SK-N-SH (cell line): ENCODE measurements at regions not wholly inside any gene's neighbourhood (a gene's known extent, or its start where the extent isn't known, plus 50 kb on each side); places are given as distances from the start of the nearest gene placed in this dataset.
A peak's percentile ranks its signal among the peaks of the same experiment; 100 is the strongest.

ENCODE experiments used
- GABPA ChIP-seq: IDR thresholded peaks from 2 replicates; pipeline ENCODE4 v1.4.0; 2012; ENCODE audit warnings: low read depth, mild to moderate bottlenecking
- JUND ChIP-seq: IDR thresholded peaks from 2 replicates; pipeline ENCODE4 v1.4.0; 2012
- MAX ChIP-seq: IDR thresholded peaks from 2 replicates; pipeline ENCODE4 v1.4.0; 2012; ENCODE audit warnings: low read depth
- MEF2A ChIP-seq: IDR thresholded peaks from 2 replicates; pipeline ENCODE4 v1.4.0; 2012; ENCODE audit warnings: low read depth, borderline replicate concordance
- POLR2AphosphoS5 ChIP-seq: IDR thresholded peaks from 2 replicates; pipeline ENCODE4 v1.6.1; 2012; ENCODE audit warnings: low read depth, low read length
- RAD21 ChIP-seq: IDR thresholded peaks from 2 replicates; pipeline ENCODE4 v1.6.1; 2012; ENCODE audit warnings: mild to moderate bottlenecking, low read length
- RCOR1 ChIP-seq: fragments of 150-350 bp; IDR thresholded peaks from 2 replicates; pipeline ENCODE4 v1.6.1; 2017; ENCODE audit warnings: antibody characterized with exemption, low read length
- SIN3A ChIP-seq: IDR thresholded peaks from 2 replicates; pipeline ENCODE4 v1.6.1; 2012; ENCODE audit warnings: low read depth, mild to moderate bottlenecking, low read length, moderate library complexity, borderline replicate concordance
- TAF1 ChIP-seq: IDR thresholded peaks from 2 replicates; pipeline ENCODE4 v1.6.1; 2012; ENCODE audit warnings: low read depth, mild to moderate bottlenecking, low read length, moderate library complexity, borderline replicate concordance
- TCF12 ChIP-seq: IDR thresholded peaks from 2 replicates; pipeline ENCODE4 v1.4.0; 2012
- YY1 ChIP-seq: IDR thresholded peaks from 2 replicates; pipeline ENCODE4 v1.4.0; 2012; ENCODE audit warnings: low read depth, mild to moderate bottlenecking
- TF ChIP-seq, protein P1 (sequence below): fragments of 200-600 bp; sonication (generic); IDR thresholded peaks from 2 replicates; pipeline ENCODE4 v1.6.1; 2017; ENCODE audit warnings: antibody characterized with exemption, mild to moderate bottlenecking, moderate library complexity
- TF ChIP-seq, protein P2 (sequence below): fragments of 150-350 bp; IDR thresholded peaks from 2 replicates; pipeline ENCODE4 v1.6.1; 2017; ENCODE audit warnings: antibody characterized with exemption, low read length, low read depth, borderline replicate concordance

DNA sequence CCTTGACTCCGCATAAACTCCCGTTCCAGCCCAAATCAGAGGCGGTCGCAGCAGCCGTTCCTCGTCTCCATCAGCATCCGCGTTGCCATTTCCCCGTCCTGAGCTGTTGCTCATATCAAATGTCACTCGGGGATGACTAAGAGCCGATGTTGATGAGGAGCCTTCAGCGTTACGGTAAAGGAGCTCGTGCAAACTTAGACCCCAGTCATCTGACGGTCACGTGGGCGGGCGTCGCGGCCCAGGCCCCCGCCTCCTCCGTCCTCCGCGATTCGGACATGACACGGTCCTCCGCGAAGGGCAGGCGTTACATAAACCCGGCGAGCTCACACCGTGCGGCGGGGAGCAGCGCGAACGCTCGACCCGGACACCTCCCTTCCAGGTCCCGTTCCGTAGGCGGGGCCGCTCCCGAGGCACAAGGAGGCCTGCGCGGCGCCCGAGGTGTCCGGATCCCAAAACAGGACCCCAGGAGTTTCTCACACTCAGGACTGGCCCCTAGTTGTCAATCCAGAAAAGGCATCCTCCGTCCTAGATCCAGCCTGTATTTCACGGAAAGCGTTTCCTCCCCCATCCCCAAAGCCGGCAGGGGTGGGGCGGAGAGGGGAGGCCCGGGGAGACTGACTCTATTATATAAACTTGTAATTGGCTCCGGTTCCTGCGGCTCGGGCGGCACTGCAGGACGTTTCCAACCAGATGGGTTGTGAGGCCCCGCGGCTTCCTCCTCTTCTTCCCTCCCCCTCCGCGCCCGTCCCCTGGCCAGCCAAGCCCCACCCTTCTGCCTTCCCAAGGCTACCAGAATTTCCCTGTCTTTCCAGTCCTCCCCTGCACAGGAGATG, 100.0 kb upstream of the IGF1R start:
- no peak for TF ChIP-seq RAD21
- TF ChIP-seq, protein P1, sequence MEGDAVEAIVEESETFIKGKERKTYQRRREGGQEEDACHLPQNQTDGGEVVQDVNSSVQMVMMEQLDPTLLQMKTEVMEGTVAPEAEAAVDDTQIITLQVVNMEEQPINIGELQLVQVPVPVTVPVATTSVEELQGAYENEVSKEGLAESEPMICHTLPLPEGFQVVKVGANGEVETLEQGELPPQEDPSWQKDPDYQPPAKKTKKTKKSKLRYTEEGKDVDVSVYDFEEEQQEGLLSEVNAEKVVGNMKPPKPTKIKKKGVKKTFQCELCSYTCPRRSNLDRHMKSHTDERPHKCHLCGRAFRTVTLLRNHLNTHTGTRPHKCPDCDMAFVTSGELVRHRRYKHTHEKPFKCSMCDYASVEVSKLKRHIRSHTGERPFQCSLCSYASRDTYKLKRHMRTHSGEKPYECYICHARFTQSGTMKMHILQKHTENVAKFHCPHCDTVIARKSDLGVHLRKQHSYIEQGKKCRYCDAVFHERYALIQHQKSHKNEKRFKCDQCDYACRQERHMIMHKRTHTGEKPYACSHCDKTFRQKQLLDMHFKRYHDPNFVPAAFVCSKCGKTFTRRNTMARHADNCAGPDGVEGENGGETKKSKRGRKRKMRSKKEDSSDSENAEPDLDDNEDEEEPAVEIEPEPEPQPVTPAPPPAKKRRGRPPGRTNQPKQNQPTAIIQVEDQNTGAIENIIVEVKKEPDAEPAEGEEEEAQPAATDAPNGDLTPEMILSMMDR, result no peak; the same call in 1 of the 2 replicates
- no peak for TF ChIP-seq SIN3A
- TF ChIP-seq POLR2AphosphoS5, result no peak
- no peak for TF ChIP-seq TAF1
- TF ChIP-seq RCOR1, result no peak
- TF ChIP-seq GABPA, result no peak
- no peak for TF ChIP-seq MEF2A
- TF ChIP-seq TCF12, result no peak
- no peak for TF ChIP-seq JUND
- TF ChIP-seq MAX, result peak; percentile 70; the same call in 1 of the 2 replicates
- TF ChIP-seq, protein P2, sequence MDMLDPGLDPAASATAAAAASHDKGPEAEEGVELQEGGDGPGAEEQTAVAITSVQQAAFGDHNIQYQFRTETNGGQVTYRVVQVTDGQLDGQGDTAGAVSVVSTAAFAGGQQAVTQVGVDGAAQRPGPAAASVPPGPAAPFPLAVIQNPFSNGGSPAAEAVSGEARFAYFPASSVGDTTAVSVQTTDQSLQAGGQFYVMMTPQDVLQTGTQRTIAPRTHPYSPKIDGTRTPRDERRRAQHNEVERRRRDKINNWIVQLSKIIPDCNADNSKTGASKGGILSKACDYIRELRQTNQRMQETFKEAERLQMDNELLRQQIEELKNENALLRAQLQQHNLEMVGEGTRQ, result no peak; the same call in 1 of the 2 replicates
- no peak for TF ChIP-seq YY1
